ENCODE measurements at regions not wholly inside any gene's neighbourhood (a gene's known extent, or its start where the extent isn't known, plus 50 kb on each side); places are given as distances from the start of the nearest gene placed in this dataset.
A peak's percentile ranks its signal among the peaks of the same experiment; 100 is the strongest.

DNA sequence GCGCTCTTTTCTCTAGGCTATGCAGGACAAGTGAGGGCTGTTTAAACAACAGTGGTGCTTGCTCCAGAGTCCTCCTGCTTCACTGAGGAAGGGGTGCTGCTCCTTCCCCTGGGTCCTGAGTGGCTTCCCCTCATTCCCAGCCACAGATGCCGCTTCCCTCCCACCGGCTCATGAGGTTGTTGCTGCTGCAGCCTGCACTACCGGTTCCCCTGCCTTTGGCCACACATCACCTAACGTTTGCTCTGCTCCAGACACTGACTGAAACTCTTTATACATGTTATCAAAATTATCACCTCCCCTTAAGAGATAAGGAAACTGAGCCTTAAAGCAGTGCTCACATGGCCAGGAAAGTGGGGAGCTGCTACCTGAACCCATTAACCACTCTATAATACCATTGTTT lies 130.8 kb upstream of the LGALSL start:
- DNase-seq: no peak

DNA sequence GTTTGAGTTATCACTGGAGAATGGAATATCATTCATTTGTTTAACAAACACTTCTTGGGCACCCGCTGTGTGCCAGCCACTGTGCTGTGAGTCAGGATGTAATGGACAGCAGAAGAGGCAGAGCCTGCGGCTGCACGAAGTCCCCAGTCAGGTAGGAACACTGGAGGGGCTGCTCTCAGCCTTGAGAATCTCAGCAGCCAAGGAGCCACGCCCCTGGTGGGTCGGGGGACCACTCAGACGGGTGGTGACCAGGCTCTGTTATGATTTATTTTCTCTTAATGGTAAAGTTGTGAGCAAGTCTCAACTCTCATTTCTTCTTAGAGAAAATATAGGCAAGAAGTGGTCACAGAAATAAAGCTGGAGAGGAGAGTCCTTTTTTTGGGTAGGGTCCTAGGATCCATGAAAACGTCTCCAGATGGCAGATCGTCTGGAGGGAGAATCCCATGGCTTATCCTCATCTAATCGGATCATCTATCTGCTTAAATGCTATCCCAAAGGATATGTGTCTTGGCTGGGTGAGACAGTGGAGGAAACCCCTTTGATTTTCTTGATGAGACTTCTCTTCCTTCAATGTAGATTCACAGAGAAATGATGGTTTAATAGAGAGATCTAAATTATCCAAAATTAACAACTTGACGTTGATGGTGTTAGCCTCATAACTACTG lies 129.1 kb upstream of the LGALSL start:
- DNase-seq: no peak

DNA sequence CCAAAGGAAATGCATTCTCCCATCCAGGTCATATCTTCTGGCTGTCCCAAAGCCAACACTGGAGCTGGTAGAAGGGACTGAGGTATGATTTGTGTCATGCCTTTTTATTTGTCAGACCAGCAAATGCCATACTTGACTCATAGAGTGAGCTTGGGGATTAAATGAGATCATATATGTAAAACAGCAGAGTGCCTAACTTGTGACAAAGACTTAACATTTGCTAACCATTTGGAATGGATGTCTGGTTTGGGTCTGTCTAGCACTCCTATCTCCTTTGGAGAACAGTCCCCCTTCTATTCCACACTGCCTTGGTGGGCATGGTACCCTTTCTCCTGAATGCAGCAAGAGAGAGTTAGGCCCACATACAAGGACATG lies 128.5 kb upstream of the LGALSL start:
- no peak for DNase-seq

DNA sequence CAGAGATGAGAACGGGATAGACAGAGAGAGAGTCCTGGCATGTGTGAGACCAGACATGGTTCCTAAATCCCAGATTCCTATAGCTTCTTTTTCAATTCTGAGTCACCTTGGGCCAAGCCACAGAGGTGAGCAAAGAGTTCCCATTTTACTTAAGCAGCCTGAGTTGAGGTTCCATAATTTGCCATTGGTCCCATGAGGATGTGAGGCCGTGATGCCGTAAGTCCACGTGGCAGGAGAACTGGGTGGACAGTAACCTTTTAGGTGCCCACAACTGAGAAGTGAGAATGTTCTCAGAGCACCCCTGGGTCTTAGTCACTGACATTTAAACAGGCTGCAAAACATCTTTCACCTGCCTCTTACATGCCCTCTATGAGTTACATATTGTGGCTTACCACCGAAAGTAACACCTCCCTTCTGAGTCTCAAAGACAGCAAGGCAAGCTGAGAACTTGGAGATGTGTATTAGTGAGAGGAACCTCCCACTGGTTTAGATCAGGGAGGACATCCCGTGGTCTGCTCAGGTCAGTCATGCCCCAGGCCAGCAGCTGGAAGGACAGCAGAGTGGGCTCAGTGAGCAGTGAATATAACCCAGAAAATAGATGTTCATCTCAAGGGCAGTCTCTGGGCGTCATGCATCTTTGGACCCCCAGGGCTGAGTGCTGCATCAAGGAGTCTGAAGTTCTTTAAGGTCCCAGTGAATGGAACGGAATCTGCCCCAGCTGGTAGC lies 127.9 kb upstream of the LGALSL start:
- DNase-seq: peak; percentile 78

DNA sequence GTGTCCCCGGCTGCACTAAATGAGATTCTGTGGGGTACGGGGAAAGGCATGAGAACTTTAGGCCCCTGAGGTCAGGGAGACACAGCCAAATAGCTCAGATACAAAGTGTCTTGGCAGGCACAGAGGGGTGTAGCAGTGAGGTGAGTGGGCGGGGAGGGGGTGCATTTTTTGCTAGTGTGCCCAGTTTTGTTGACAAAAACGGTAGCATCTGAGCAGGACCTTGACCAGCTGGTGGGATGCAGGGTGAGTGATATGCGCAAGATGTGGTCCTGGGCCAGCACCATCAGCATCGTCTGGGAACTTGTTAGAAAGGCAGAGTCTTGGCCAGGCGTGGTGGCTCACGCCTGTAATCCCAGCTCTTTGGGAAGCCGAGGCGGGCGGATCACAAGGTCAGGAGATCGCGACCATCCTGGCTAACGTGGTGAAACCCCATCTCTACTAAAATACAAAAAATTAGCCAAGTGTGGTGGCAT lies 127.3 kb upstream of the LGALSL start:
- no peak for DNase-seq

DNA sequence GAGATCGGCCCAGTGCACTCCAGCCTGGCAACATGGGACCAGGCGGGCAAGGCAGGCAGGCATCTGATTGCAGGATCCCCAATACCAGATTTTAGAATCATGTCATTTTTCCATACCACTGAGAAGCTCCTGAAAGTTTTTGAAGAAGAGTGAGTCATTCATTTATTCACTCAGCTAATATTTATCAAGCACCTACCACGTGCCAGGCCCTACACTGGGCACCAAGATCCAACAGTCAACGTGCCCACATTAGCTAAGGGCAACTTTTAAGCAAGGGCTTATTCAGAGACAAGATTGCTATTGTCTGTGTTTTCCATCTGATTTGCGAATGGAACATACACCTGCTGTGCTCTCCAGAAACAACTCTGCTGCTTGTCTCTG lies 126.8 kb upstream of the LGALSL start:
- DNase-seq: no peak

DNA sequence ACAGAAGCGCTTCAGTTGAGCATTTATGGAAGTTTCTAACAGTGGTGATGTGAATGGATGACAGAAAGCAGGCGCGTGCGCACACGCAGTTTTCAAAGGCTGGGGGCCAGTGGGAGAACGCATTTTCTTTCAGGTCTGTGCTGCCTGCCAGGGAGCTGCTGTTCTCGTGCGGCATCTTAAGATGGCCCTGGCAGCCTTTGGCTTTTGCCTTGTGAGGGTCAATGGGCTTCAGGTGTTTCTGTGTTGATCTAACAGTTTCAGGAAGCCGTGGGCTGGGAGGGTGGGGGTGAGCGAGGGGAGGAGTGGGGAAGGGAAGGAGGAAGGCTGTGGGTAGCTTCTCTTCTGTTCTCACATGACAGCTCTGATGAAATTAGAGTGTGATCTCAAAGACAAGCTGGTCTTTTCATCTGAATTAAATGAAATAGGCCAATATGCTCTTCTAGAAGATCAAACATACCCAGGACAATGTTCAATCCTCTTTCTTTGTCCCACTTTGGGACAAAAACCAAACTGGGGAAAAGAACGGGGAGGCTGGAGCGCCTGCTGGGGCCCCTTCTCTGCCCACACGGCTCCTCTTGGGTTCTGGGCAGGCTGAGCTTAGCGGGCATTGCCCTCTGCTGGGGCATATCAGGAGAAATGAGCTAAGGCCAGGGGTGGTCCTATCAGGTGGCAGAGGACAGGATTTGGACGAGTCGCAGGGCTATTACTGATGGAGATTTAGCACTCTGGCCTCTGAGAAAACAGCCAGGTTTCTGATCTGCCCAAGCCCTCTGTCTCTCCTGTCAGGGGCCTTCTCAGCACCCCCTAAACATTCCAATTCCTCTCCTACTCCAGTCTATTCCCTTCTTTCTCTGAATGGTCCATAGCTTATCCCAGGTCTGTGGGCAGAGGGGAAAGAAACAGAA lies 126.2 kb upstream of the LGALSL start:
- peak; percentile 66 for DNase-seq

DNA sequence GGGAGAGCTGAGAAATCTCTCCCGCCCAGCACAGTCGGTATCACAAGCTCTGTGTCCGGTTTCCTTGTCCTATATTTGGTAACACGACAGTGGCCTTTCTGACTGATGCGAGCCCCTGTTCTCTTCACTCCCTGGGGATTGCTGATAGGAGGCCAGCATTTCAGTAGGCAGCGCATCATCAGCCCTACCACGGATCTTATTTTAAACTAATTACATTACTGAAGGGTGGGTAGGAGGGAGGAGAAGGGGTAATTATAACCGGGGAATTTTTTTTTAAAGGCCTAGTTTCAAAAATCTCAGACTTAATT lies 125.6 kb upstream of the LGALSL start:
- no peak for DNase-seq

DNA sequence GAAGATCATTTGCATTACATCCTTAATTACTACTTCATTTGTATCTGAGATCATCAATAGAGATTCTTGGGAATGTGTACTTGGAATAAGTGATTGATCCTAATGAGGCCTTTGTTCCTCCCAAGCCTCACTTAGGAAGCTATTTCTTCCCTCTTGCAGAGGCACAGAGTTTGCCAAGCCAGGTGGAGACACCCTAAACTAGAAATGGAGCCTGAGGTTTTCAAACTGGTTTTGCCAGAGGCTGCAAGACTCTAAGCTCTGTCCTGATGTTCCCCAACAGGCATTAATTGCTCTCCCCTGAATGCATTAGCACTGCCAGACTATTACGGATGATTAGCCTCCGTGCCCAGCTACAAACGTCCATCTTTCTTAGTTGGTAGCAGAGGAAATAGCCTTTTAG lies 125.2 kb upstream of the LGALSL start:
- no peak for DNase-seq

DNA sequence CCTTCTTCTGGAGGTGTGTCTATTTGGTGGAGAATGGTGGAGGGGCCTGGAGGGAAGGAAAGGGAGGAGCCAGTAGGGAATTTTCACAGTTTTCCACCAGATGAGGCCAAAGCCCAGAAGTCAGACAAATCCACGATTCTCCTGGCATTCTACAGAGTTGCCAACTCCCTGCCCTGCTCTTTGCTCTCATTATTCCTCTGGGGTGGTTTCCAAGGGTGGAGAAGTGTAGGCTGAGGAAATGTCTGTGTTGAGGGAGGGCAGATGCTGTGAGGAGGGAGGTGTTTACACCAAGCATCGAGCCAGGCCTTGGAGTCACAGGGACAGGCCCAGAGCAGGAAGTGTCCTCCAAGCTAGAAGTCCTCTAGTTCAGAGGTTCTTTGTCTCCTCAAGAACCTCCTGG lies 124.1 kb upstream of the LGALSL start:
- DNase-seq: no peak

DNA sequence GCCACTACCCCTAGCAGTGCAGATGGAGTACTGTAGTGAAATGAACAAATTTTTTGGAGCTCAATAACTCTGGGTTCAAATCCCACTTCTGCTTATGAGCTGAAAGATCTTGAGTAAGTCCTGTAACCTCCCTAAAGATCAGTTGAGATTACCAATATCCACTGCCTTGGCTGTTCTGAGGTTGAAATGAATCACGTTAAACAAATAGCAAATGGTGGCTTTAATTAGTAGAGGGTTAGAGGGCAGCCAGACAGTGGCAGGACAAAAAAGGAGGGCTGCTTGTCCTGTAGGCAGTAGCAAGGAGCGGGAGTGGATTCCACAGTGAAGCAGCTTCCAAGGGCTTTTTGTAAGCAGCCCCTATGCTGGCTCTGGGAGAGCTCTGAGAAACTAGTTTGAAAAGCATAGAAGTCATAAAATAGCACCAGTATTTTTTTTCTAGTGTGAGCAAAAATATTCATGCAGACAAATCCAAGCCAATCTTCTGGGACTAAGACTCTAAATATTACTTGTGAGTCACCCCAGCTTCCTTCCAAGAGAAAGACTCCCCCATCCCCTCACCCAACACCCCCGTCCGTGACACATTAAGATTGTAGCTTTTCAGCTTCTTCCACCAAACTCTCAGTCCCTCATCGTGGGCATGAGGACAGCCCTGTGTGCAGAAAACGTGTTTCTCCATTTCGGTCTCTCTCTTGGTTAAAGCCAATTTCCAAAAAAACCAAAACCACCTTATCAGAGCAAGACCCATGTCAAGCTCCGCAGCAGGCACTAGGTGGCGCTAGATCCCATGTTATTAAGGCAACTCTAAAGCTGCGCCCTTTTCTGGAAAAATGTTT lies 123.5 kb upstream of the LGALSL start:
- peak; percentile 82 for DNase-seq

DNA sequence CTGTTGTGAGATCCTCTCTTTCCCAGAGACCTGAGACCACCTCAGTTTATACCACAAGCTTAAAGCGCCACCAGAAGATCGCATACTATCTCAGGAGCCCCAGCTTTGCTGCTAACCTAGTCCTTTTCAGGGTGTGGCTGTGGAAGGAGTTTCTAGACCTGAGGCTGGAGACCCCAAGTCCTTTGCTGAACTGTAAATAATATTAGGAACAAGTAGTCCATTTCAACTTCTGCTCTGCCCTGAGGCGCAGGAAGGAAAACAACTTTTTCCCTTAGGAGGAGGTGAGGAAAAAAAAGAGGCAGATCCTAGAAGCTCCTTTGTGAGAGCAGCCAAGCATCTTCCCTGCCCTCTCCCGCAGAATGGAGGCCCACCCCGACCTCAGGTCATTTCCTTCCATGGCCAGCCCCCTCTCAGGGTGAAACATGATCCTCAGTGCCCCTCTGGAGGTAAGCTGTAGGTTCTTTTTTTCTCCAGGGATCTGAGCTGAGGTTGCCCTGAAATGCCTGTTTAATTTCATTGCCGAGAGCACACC lies 122.8 kb upstream of the LGALSL start:
- no peak for DNase-seq

DNA sequence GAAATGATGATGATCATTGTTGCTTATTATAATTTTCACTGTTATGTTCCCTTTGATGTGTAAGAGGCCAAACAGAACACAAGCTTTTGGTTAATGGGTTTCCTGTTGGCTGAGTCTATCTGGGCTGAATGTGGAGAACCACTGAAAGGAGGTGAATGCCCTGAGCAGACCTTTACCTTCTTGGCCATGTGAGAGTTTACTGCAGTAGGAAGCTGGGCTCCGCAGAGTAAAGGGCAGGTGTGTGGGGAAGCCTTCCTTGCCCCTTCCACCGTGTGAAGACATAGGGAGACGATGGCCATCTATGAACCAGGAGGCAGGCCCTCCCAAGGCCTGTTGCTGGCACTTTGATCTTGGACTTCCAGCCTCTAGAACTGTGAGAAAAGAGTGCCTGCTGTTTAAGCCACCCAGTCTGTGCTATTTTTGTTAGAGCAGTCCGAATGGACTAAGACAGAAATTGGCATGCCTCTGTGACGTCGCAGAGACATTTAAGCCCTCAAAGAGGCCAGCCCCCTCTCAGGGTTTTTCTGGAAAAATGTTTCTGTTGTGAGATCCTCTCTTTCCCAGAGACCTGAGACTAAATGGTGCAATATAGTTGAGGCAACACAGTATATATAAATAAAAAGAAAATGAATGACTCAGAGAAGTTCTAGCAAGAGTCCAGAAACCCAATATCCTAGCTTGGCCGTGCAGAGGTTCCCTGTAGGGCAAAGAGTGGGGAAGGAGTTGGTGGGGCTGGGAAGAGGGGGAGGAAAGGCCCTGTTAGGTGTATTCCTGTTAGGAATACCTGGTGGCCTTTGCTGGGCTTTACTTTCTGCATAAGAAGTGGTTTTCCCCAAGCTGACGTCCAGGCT lies 121.9 kb upstream of the LGALSL start:
- DNase-seq: no peak

DNA sequence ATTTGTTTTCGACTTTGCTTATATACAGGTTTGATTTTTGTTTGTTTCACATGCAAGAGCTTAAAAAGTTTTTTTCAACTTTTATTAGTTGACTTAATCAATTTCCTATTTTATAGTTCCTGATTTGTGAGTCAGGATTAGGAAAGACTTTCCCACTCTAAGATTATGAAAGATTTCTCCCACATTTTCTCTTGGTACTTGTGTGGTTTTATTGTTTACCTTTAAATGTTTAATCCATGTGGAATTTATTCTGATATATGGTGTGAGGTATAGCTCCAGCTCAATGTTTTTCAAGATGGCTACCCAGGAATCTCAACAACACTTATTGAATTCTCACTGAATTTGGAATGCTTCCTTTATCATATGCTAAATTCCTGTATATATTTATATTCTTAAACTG lies 117.8 kb upstream of the LGALSL start:
- no peak for DNase-seq

DNA sequence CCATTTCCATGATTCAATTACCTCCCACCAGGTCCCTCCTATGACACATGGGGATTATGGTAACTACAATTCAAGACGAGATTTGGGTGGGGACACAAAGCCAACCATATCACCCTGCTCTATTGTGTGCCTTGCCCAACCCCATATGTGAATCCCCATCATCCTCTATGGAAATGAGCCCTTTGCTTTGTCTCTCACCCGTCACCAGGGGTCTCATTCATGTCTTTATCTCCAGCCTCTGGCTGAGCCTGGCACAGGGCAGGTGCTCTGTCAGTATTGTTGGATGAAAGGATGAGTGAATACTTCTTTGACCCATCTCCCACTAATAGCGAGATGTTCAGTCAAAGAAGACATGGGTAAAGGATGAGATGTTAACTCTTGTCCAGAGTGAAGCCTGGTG lies 116.6 kb upstream of the LGALSL start:
- no peak for DNase-seq

DNA sequence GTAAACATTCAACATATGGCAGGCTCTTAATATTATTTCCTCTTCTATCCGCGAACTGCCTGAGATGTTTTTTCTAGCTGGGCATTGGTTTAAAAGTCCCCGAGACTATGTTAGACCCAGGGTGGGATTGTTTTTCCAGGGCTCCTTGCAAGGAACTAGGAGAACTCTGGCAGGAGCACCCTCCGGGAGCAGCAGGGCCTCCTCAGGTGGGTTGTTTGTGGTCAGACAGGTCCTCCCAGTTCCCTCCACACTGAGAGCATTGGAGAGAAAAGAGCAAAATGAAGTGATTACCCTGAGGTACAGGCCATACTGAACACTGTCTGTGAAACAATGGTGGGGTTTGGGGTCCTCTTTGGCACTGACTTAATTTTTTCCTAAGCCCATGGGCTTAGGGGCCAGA lies 115.9 kb upstream of the LGALSL start:
- no peak for DNase-seq

DNA sequence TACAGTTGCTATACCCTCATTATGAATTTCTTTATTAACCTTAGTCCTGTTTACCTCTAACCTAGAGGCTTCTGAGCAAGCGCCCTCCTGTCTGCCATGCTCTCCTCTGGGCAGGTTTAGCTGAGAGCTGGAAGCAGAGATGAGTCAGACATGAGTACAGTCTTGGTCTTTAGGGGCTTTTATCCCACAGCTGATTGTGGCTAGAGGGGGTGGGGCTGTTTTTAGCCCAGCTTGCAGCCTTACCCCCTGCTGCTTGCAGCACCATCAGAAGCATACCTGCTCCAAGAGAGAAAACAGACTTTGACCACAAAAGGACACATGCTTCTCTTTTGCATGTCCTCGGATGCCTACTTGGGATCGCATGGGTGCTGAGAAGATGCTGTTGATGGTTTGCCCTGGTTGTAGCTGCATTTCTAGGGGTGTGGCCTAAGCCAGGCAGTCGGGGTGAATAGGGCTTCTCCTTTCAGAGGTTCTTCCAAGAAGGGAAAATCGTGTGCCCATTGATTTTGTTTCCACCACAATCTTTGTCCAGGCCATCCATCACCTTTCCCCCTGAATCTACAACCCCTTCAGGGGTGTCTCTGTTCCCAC lies 115.0 kb upstream of the LGALSL start:
- DNase-seq: no peak

DNA sequence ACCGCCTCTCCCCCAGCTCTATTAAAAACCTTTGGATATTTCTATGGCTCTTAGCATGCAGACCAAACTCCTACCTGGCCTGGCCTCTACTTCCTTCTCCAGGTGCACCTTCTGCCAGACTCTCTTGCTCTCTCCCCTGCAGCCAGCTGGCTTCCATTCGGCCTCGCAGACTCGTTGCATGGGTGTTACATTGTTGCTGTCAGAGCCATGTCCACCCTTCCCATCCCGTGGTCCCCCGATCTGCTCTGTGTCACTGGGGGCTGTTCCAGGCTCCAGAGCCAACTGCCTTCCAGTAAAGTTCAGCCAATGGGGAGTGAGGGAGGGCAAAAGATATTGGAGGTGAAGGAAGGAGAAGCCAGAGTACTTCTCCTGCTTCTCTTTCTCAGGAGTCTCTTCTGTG lies 112.5 kb upstream of the LGALSL start:
- DNase-seq: no peak

DNA sequence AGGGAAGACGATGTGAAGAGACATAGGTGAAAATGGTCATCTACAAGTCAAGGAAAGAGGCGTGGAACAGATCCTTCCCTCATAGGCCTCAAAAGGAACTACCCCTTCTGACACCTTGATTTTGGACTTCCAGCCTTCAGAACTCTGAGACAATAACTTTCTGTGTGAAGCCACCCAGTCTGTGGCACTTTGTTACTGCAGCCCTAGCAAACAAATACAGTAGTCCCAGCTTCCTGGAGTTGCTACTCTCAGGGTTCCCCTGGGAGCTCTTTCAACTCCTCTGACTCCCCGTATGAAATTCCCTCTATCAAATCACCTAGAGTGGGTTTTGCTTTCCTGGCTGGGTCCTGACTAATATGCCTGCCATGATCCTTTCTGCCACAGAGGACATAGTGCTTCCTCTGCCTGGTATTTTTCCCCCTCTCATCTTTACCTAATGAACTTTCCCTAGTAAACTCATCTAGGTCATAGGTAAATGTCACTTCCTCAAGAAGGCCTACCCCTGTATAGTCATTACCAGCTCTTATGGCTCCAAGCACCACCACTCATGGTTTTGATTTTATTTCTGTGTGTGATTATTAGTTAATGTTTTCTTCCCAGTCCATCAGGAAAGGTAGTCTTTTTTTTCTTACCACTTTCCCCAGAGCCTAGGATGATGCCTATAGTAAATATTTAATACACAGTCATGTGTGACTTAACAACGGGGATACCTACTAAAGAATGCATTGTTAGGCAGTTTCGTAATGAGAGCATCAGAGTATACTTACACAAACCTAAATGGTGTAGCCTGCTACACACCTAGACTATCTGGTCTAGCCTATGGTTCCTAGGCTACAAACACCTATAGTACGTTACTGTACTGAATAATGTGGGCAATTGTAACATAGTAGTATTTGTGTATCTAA lies 111.5 kb upstream of the LGALSL start:
- no peak for DNase-seq

DNA sequence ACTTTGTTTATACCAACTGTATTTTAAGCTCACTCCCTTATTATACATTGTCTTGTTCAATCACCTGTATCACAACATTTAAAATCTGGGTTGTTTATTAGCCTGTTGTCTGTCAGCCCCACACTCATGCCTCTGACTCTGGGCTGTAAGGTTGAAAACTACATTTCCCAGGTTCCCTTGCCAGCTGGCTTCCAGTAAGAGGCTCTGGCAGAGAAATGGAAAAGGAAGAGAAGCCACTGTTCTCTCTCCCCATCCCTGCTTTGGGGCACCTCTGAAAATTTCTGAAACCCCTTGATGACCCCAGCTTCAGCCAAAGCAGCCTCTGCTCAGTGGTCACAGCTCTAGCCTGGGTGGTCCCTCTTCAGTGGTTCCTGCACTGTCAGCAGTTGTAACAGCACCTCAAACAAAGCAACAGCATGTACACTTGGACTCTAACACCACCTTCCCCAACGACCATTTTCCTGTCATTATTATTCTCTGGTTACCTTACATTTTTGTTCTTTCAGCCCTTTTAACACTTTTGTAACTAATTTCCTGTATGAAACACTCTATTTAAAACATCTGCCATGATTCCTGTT lies 108.9 kb upstream of the LGALSL start:
- DNase-seq: no peak

Measured in CD4-positive, alpha-beta T cell treated with Interleukin-10 for 1 hour (primary cell).